ENCODE measurements at regions not wholly inside any gene's neighbourhood (a gene's known extent, or its start where the extent isn't known, plus 50 kb on each side); places are given as distances from the start of the nearest gene placed in this dataset.

GRCh38 chr3:77967621-77968020, 927.7 kb downstream of the ROBO2 start:
- Mint-ChIP-seq H3K9me3 (peaks cover 28% of the 10 kb centered on the region), H3K4me1 (peaks cover 12% of the 10 kb centered on the region), H3K27me3 (ENCODE audit: low read depth) (no peaks in the 10 kb centered on the region), H3K4me3 (no peak overlapping the region), H3K36me3 (peaks cover 6% of the 10 kb centered on the region), H3K27ac (peak overlapping the region; percentile 35)
- no peak for DNase-seq (ENCODE audit: low spot score in 2 of 2, unreplicated experiment in 2 of 2)
- no peak for TF ChIP-seq CTCF (IDR thresholded peaks at IDR 0.05; ENCODE audit: unreplicated experiment)

DNA sequence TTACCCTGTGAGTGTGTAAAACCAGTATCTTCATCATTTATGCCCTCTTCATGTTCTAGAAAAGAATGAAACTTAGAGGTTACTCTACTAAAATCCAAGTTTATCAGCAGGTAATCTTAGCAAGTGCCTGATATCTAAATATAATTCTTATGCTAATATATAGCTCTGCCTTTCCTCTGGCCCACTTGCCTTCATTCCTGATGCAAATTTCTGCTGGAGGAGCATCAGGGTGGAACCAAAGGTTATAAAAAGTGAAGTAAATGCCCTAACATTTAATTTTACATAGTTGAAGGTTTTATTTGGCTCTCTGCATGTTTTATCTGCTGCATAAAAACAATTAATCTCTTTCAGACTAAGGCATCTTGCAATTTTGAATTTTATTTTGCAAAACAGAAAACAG, 936.2 kb downstream of the ROBO2 start:
- Mint-ChIP-seq H3K9me3 (peaks cover 21% of the 10 kb centered on the region), H3K27ac (no peak overlapping the region), H3K27me3 (ENCODE audit: low read depth) (no peaks in the 10 kb centered on the region), H3K36me3 (peaks cover 6% of the 10 kb centered on the region), H3K4me3 (no peak overlapping the region), H3K4me1 (no peaks in the 10 kb centered on the region)
- no peak for TF ChIP-seq CTCF (IDR thresholded peaks at IDR 0.05; ENCODE audit: unreplicated experiment)
- DNase-seq (ENCODE audit: low spot score in 2 of 2, unreplicated experiment in 2 of 2): no peak

- H3K4me3 Mint-ChIP-seq: no peak overlapping the region
- no peaks in the 10 kb centered on the region for H3K27me3 Mint-ChIP-seq (ENCODE audit: low read depth)
- H3K9me3 Mint-ChIP-seq: peaks cover 34% of the 10 kb centered on the region
- TF ChIP-seq CTCF (IDR thresholded peaks at IDR 0.05; ENCODE audit: unreplicated experiment): no peak
- H3K4me1 Mint-ChIP-seq: peaks cover 3% of the 10 kb centered on the region
- H3K36me3 Mint-ChIP-seq: peaks cover 2% of the 10 kb centered on the region
- DNase-seq (ENCODE audit: low spot score in 2 of 2, unreplicated experiment in 2 of 2): no peak
- no peak overlapping the region for H3K27ac Mint-ChIP-seq
These were observed 963.2 kb downstream of the ROBO2 start for GRCh38 chr3:78003090-78003489.

- H3K36me3 Mint-ChIP-seq: peaks cover 2% of the 10 kb centered on the region
- DNase-seq (ENCODE audit: low spot score in 2 of 2, unreplicated experiment in 2 of 2): no peak
- H3K27ac Mint-ChIP-seq: no peak overlapping the region
- TF ChIP-seq CTCF (IDR thresholded peaks at IDR 0.05; ENCODE audit: unreplicated experiment): no peak
- no peak overlapping the region for H3K4me3 Mint-ChIP-seq
- no peaks in the 10 kb centered on the region for H3K27me3 Mint-ChIP-seq (ENCODE audit: low read depth)
- peaks cover 42% of the 10 kb centered on the region for H3K9me3 Mint-ChIP-seq
- H3K4me1 Mint-ChIP-seq: peaks cover 3% of the 10 kb centered on the region
These were observed 964.7 kb downstream of the ROBO2 start for GRCh38 chr3:78004571-78004970.

GRCh38 chr3:78013653-78014052, 973.8 kb downstream of the ROBO2 start:
- no peak overlapping the region for H3K4me3 Mint-ChIP-seq
- H3K36me3 Mint-ChIP-seq: no peaks in the 10 kb centered on the region
- DNase-seq (ENCODE audit: low spot score in 2 of 2, unreplicated experiment in 2 of 2): no peak
- no peaks in the 10 kb centered on the region for H3K27me3 Mint-ChIP-seq (ENCODE audit: low read depth)
- peaks cover 22% of the 10 kb centered on the region for H3K4me1 Mint-ChIP-seq
- peaks cover 21% of the 10 kb centered on the region for H3K9me3 Mint-ChIP-seq
- no peak overlapping the region for H3K27ac Mint-ChIP-seq
- TF ChIP-seq CTCF (IDR thresholded peaks at IDR 0.05; ENCODE audit: unreplicated experiment): no peak

DNA sequence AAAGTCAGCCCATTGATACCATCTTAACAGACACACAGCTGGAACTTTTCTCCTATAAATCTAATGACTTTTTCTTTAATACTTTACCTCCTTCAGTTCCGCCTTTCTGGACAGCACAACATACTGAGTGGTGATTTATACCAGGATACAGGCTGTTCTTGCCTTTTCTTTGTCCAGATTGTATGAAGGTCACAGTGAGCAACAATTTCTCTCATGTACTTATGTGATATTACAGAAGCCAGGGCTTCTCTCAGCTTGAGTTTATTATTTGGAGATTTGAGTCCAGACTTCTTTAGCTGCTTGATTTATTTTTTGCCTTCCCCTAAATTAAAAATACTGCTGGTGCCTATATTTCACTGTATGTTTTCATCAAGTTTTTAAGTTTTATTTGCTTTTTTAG, 976.0 kb downstream of the ROBO2 start:
- TF ChIP-seq CTCF (IDR thresholded peaks at IDR 0.05; ENCODE audit: unreplicated experiment): no peak
- no peaks in the 10 kb centered on the region for H3K27me3 Mint-ChIP-seq (ENCODE audit: low read depth)
- peaks cover 14% of the 10 kb centered on the region for H3K9me3 Mint-ChIP-seq

More for the DNA sequence above, 976.0 kb downstream of the ROBO2 start:
- Mint-ChIP-seq H3K4me1 (peaks cover 34% of the 10 kb centered on the region), H3K27ac (peak overlapping the region; percentile 21), H3K4me3 (no peak overlapping the region), H3K36me3 (no peaks in the 10 kb centered on the region)
- no peak for DNase-seq (ENCODE audit: low spot score in 2 of 2, unreplicated experiment in 2 of 2)

Data from mesothelial cell of epicardium (in vitro differentiated cells).